ENCODE measurements at regions not wholly inside any gene's neighbourhood (a gene's known extent, or its start where the extent isn't known, plus 50 kb on each side); places are given as distances from the start of the nearest gene placed in this dataset.
"Not testable (repeated sequence)": the region's sequence is repeated elsewhere in the genome, so short reads cannot be mapped to it uniquely, and the experiment has no call there.

GRCh38 chr5:87589587-87589986 lies 176.9 kb upstream of the CCNH start:
- DNase-seq: no peak

- no peak for DNase-seq
Observed at GRCh38 chr5:87588316-87588715, 175.6 kb upstream of the CCNH start.

- not testable (repeated sequence) for DNase-seq
Observed at GRCh38 chr5:87583704-87584103, 171.0 kb upstream of the CCNH start.

- no peak for DNase-seq
Observed at GRCh38 chr5:87582149-87582548, 169.4 kb upstream of the CCNH start.

- DNase-seq: no peak
Observed at GRCh38 chr5:87581661-87582060, 168.9 kb upstream of the CCNH start.

- no peak for DNase-seq
Observed at GRCh38 chr5:87579678-87580077, 166.9 kb upstream of the CCNH start.

GRCh38 chr5:87576867-87577266 lies 164.1 kb upstream of the CCNH start:
- DNase-seq: no peak

GRCh38 chr5:87576306-87576705 lies 163.6 kb upstream of the CCNH start:
- DNase-seq: not testable (repeated sequence)

GRCh38 chr5:87574106-87574505 lies 161.4 kb upstream of the CCNH start:
- DNase-seq: no peak

- DNase-seq: no peak
Observed at GRCh38 chr5:87572611-87573010, 159.9 kb upstream of the CCNH start.

- no peak for DNase-seq
Observed at GRCh38 chr5:87572090-87572489, 159.4 kb upstream of the CCNH start.

- no peak for DNase-seq
Observed at GRCh38 chr5:87570366-87570765, 157.6 kb upstream of the CCNH start.

- no peak for DNase-seq
Observed at GRCh38 chr5:87562068-87562467, 149.3 kb upstream of the CCNH start.

- no peak for DNase-seq
Observed at GRCh38 chr5:87560528-87560927, 147.8 kb upstream of the CCNH start.

GRCh38 chr5:87551911-87552310 lies 139.2 kb upstream of the CCNH start:
- no peak for DNase-seq

GRCh38 chr5:87541676-87542075 lies 128.9 kb upstream of the CCNH start:
- no peak for DNase-seq

GRCh38 chr5:87541033-87541432 lies 128.3 kb upstream of the CCNH start:
- DNase-seq: peak; percentile 6

- DNase-seq: no peak
Observed at GRCh38 chr5:87539839-87540238, 127.1 kb upstream of the CCNH start.

- no peak for DNase-seq
Observed at GRCh38 chr5:87536365-87536764, 123.6 kb upstream of the CCNH start.

- no peak for DNase-seq
Observed at GRCh38 chr5:87535706-87536105, 123.0 kb upstream of the CCNH start.

- no peak for DNase-seq
Observed at GRCh38 chr5:87529486-87530076, 116.9 kb upstream of the CCNH start.

- DNase-seq: no peak
Observed at GRCh38 chr5:87526131-87526530, 113.4 kb upstream of the CCNH start.

GRCh38 chr5:87524217-87524616 lies 111.5 kb upstream of the CCNH start:
- DNase-seq: no peak

GRCh38 chr5:87511778-87512177 lies 99.0 kb upstream of the CCNH start:
- not testable (repeated sequence) for DNase-seq

GRCh38 chr5:87503004-87503403 lies 90.3 kb upstream of the CCNH start:
- DNase-seq: no peak
